HepG2 (cell line): ENCODE measurements at regions not wholly inside any gene's neighbourhood (a gene's known extent, or its start where the extent isn't known, plus 50 kb on each side); places are given as distances from the start of the nearest gene placed in this dataset.

Experiments
- ATAC-seq: fragments of 200-7000 bp; cut with Tn5 transposase; 3 replicates; pipeline ENCODE4 v1.9.1; 2020; ENCODE audit warnings: mild to moderate bottlenecking, moderate library complexity
- BruUV-seq: library from RNA; stranded (reverse); fragments of 400-500 nt; replicated peaks from 2 replicates; lab custom pipeline; 2021; lab: Mats Ljungman, UMichigan
- CTCF ChIA-PET: fragments of 300-600 bp; formaldehyde crosslinking; extraction: SDS; loops from one replicate; lab custom pipeline; 2021; ENCODE audit warnings: low total read pairs, inconsistent platforms, low intra/inter-chr PET ratio; lab: Yijun Ruan, JAX
- POLR2A ChIA-PET: fragments of 350-600 bp; sonication (Branson Sonifier 250); formaldehyde crosslinking; loops from one replicate; lab custom pipeline; 2020; ENCODE audit warnings: antibody characterized with exemption, inconsistent platforms; lab: Yijun Ruan, JAX
- DNase-seq: peaks from one replicate; pipeline ENCODE4 v3.0.0-alpha.2; 2015; ENCODE audit warnings: low spot score
- FAIRE-seq: peaks from 3 replicates; lab custom pipeline; 2011; peaks lifted over from hg19 to GRCh38; lab: Jason Lieb, UNC
- H2AFZ ChIP-seq: one replicate; pipeline ENCODE4 v1.6.1; 2011; ENCODE audit warnings: low read length, inconsistent platforms
- H3K27ac ChIP-seq: fragments of 300-600 bp; 3 replicates; pipeline ENCODE4 v1.8.0; 2011; ENCODE audit warnings: mixed run types, mild to moderate bottlenecking, mixed read lengths, low read length, inconsistent platforms; ENCODE audit not compliant: insufficient read depth; ENCODE audit errors: extremely low read length
- H3K27me3 ChIP-seq, 2 experiments: fragments of 200-600 bp in 1 of 2; 2 replicates in 1 of 2; 3 replicates in 1 of 2; pipeline versions ENCODE4 v1.6.0 to v1.8.0; 2011; ENCODE audit warnings: low read length in 2 of 2, mild to moderate bottlenecking in 2 of 2, moderate library complexity in 2 of 2, inconsistent platforms in 1 of 2; ENCODE audit not compliant: insufficient read depth in 2 of 2, control insufficient read depth in 1 of 2
- H3K36me3 ChIP-seq, 2 experiments: fragments of 200-600 bp in 1 of 2; replicated peaks in 1 of 2; 2 replicates in 1 of 2; 3 replicates in 1 of 2; pipeline versions ENCODE4 v1.5.1 to v1.8.0; 2011; ENCODE audit warnings: low read length in 2 of 2, inconsistent platforms in 1 of 2; ENCODE audit not compliant: insufficient read depth in 2 of 2, control insufficient read depth in 1 of 2
- H3K4me1 ChIP-seq: 2 replicates; pipeline ENCODE4 v1.5.1; 2012; ENCODE audit warnings: low read length, inconsistent platforms; ENCODE audit not compliant: insufficient read depth
- H3K4me2 ChIP-seq: 2 replicates; pipeline ENCODE4 v1.6.0; 2011; ENCODE audit warnings: low read depth, low read length, inconsistent platforms
- H3K4me3 ChIP-seq, 3 experiments: fragments of 200-600 bp in 1 of 3; sonication (generic), shearing (Covaris generic) in 1 of 3; replicated peaks in 1 of 3; 2 replicates each; pipeline ENCODE4 v1.5.1; 2011 to 2016; ENCODE audit warnings: low read length in 3 of 3, inconsistent platforms in 2 of 3, low read depth in 2 of 3, mild to moderate bottlenecking in 2 of 3, control low read depth in 1 of 3, mixed read lengths in 1 of 3; ENCODE audit not compliant: insufficient read depth in 1 of 3
- H3K79me2 ChIP-seq: one replicate; pipeline ENCODE4 v1.6.1; 2011; ENCODE audit warnings: low read length, inconsistent platforms; ENCODE audit not compliant: insufficient read depth
- H3K9ac ChIP-seq: 2 replicates; pipeline ENCODE4 v1.6.0; 2011; ENCODE audit warnings: mild to moderate bottlenecking, low read depth, low read length, inconsistent platforms; ENCODE audit not compliant: insufficient read depth
- H3K9me3 ChIP-seq: 2 replicates; pipeline ENCODE4 v1.5.1; 2012; ENCODE audit warnings: mild to moderate bottlenecking, low read length
- H4K20me1 ChIP-seq: 2 replicates; pipeline ENCODE4 v1.6.0; 2011; ENCODE audit warnings: inconsistent platforms, mild to moderate bottlenecking, low read length, moderate library complexity; ENCODE audit not compliant: insufficient read depth
- CC2D1A ChIP-seq: sonication (generic); formaldehyde crosslinking; IDR thresholded peaks from 2 replicates; pipeline ENCODE4 v1.8.1; 2023; ENCODE audit warnings: mild to moderate bottlenecking, missing genetic modification reagents
- CEBPB ChIP-seq: IDR thresholded peaks from 2 replicates; pipeline ENCODE4 v1.6.1; 2011; ENCODE audit warnings: low read depth, low read length, improper control_type of control experiment, borderline replicate concordance
- CHD2 ChIP-seq: IDR thresholded peaks from 2 replicates; pipeline ENCODE4 v1.6.1; 2011; ENCODE audit warnings: low read depth, low read length, improper control_type of control experiment
- FOXA1 ChIP-seq, 2 experiments: fragments of 450-650 bp in 1 of 2; sonication (generic) in 1 of 2; formaldehyde crosslinking in 1 of 2; IDR thresholded peaks; 2 replicates each; pipeline versions ENCODE4 v1.4.0 to v1.6.1; 2016 to 2020; ENCODE audit warnings: missing genetic modification reagents in 1 of 2
- FOXJ3 ChIP-seq: sonication (generic); formaldehyde crosslinking; IDR thresholded peaks from 2 replicates; pipeline ENCODE4 v1.4.0; 2020; ENCODE audit warnings: missing genetic modification reagents, mild to moderate bottlenecking, borderline replicate concordance
- ISL2 ChIP-seq: sonication (generic); formaldehyde crosslinking; IDR thresholded peaks from 2 replicates; pipeline ENCODE4 v1.5.0; 2020; ENCODE audit warnings: missing genetic modification reagents
- KDM4B ChIP-seq: sonication (generic); formaldehyde crosslinking; IDR thresholded peaks from 2 replicates; pipeline ENCODE4 v1.4.0; 2020; ENCODE audit warnings: missing genetic modification reagents
- MEIS2 ChIP-seq: sonication (generic); formaldehyde crosslinking; IDR thresholded peaks from 2 replicates; pipeline ENCODE4 v1.9.0; 2021; ENCODE audit warnings: mild to moderate bottlenecking, missing genetic modification reagents
- MTF1 ChIP-seq: sonication (generic); formaldehyde crosslinking; IDR thresholded peaks from 2 replicates; pipeline ENCODE4 v1.5.0; 2020; ENCODE audit warnings: missing genetic modification reagents
- NCOA2 ChIP-seq: sonication (generic); formaldehyde crosslinking; IDR thresholded peaks from 2 replicates; pipeline ENCODE4 v1.8.0; 2022; ENCODE audit warnings: inconsistent platforms
- PPARG ChIP-seq: conservative IDR thresholded peaks from 2 replicates; pipeline ENCODE4 v1.6.1; 2016; ENCODE audit warnings: missing biosample characterization, missing genetic modification reagents
- ZKSCAN8 ChIP-seq: IDR thresholded peaks from 2 replicates; pipeline ENCODE4 v1.6.1; 2016; ENCODE audit warnings: borderline replicate concordance, missing genetic modification reagents, missing compliant biosample characterization
- ZNF253 ChIP-seq: sonication (generic); formaldehyde crosslinking; IDR thresholded peaks from 2 replicates; pipeline ENCODE4 v1.8.0; 2022; ENCODE audit warnings: mild to moderate bottlenecking, missing genetic modification reagents, borderline replicate concordance
- ZNF746 ChIP-seq: sonication (generic); formaldehyde crosslinking; IDR thresholded peaks from 2 replicates; pipeline ENCODE4 v1.8.0; 2022; ENCODE audit warnings: mild to moderate bottlenecking, missing genetic modification reagents
- WGBS: methylation state at CpG from one replicate; pipeline ENCODE4 v1.1.6; 2017; ENCODE audit warnings: low lambda C conversion rate; 5-methylcytosine and 5-hydroxymethylcytosine counted together
- in situ Hi-C: cut with HindIII; loops from 2 replicates; pipeline ENCODE4 v1.10.0; 2017; ENCODE audit warnings: low pct_unique_long_range_greater_than_20kb; ENCODE audit not compliant: extremely low pct_ligation_motif_present
- intact Hi-C: fragments of 100-400 bp; cut with micrococcal nuclease; formaldehyde crosslinking; loops from one replicate; pipeline ENCODE4 v1.10.0; 2022; ENCODE audit not compliant: unreplicated experiment
- TF ChIP-seq, protein P1 (sequence below): fragments of 450-650 bp; IDR thresholded peaks from 2 replicates; pipeline ENCODE4 v1.6.1; 2016
- TF ChIP-seq, protein P2 (sequence below): sonication (generic); formaldehyde crosslinking; IDR thresholded peaks from 2 replicates; pipeline ENCODE4 v1.4.0; 2020; ENCODE audit warnings: missing genetic modification reagents

DNA sequence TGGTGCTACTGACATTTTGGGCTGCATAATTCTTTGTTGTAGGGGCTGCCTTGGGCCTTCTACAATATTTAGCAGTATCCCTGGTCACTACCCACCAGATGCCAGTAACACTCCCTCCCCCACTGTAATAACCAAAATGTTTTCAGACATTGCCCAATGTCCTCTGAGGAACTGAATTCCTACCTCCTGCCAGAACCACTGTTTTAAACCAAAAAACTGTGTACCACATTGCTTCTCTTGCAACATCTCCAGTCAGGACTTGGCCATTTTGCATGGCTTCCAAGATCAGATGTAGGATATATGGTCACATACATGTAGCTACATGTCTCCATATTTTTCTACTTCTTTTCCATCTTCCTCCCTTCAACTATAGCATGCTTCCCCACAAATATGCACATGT, 97.4 kb upstream of the IFNGR1 start:
- H3K27me3 ChIP-seq, result no peaks in the 10 kb centered on the region
- no peak for DNase-seq
- ATAC-seq, result no peak
- H3K4me1 ChIP-seq, result peaks cover 31% of the 10 kb centered on the region
- H3K4me2 ChIP-seq, result no peak overlapping the region
- BruUV-seq, result no TSS peak
- H3K27ac ChIP-seq, result no peak overlapping the region
- intact Hi-C loops (no loop called here), in situ Hi-C loops (loop anchor here (10.0 kb wide), 1 partner anchor 222 kb away; no protein-coding TSS in a partner anchor)
- H3K4me3 ChIP-seq, result no peak overlapping the region
- no peak for FAIRE-seq
- ChIA-PET CTCF (no interaction called here), POLR2A (no interaction called here)
- H3K36me3 ChIP-seq, result no peaks in the 10 kb centered on the region
- TF ChIP-seq, protein P1, sequence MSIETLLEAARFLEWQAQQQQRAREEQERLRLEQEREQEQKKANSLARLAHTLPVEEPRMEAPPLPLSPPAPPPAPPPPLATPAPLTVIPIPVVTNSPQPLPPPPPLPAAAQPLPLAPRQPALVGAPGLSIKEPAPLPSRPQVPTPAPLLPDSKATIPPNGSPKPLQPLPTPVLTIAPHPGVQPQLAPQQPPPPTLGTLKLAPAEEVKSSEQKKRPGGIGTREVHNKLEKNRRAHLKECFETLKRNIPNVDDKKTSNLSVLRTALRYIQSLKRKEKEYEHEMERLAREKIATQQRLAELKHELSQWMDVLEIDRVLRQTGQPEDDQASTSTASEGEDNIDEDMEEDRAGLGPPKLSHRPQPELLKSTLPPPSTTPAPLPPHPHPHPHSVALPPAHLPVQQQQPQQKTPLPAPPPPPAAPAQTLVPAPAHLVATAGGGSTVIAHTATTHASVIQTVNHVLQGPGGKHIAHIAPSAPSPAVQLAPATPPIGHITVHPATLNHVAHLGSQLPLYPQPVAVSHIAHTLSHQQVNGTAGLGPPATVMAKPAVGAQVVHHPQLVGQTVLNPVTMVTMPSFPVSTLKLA, result peak; percentile 49
- no peak for TF ChIP-seq ZNF746
- H4K20me1 ChIP-seq, result no peaks in the 10 kb centered on the region
- no peak overlapping the region for H3K9ac ChIP-seq
- H2AFZ ChIP-seq, result no peak overlapping the region
- no peaks in the 10 kb centered on the region for H3K79me2 ChIP-seq
- no peaks in the 10 kb centered on the region for H3K9me3 ChIP-seq

DNA sequence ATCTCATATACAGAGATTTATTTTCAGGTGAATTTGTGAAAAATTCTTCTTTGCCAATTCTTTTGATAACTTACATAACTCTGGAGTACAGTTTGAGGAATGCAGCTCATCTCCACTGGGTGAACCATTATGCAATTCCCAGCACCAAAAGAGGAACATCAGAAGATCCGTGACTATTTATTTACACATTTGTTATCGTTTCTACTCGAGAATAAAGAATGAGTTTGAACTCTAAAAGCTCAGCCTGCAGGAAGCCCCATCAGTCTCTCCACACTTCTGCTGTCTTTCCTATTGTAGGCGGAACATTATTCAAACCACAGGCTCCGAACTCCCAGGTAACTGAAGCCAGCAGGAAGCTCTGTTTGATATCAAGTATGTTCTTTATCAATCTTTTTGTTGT, 95.9 kb upstream of the IFNGR1 start:
- no peak overlapping the region for H2AFZ ChIP-seq
- peak overlapping the region in 1 of 3 experiments; percentile 1; a peak in 2 of 6 replicates for H3K4me3 ChIP-seq
- H3K27ac ChIP-seq, result peak overlapping the region; percentile 30
- H3K79me2 ChIP-seq, result no peaks in the 10 kb centered on the region
- WGBS, result 10% methylated on average over 5 of the region's 5 CpGs
- no peaks in the 10 kb centered on the region for H3K9me3 ChIP-seq
- BruUV-seq, result no TSS peak
- peak overlapping the region; percentile 50 for H3K4me2 ChIP-seq
- H3K4me1 ChIP-seq, result peaks cover 31% of the 10 kb centered on the region
- in situ Hi-C loops (loop anchor here (10.0 kb wide), 1 partner anchor 220 kb away; no protein-coding TSS in a partner anchor), intact Hi-C loops (loop anchor here (1.0 to 2.0 kb wide), 4 partner anchors 38 to 326 kb away; partner anchors contain the start of gene IFNGR1)
- ChIA-PET POLR2A (interaction anchor here (1.0 to 2.1 kb wide), 4 partner anchors 36 to 221 kb away, joined by 3 to 37 read pairs (median 8); no protein-coding TSS in a partner anchor), CTCF (interaction anchor here (0.9 to 2.4 kb wide), 6 partner anchors 27 to 274 kb away, joined by 3 to 16 read pairs (median 6); no protein-coding TSS in a partner anchor)
- ATAC-seq (peak; percentile 83), FAIRE-seq (peak; percentile 49), DNase-seq (peak; percentile 94)
- no peak overlapping the region for H3K9ac ChIP-seq
- no peaks in the 10 kb centered on the region for H3K27me3 ChIP-seq
- H3K36me3 ChIP-seq, result no peaks in the 10 kb centered on the region
- no peaks in the 10 kb centered on the region for H4K20me1 ChIP-seq
- TF ChIP-seq MEIS2 (peak; percentile 31; the same call in 1 of the 2 replicates), ISL2 (peak; percentile 90), FOXA1 (IDR thresholded peaks at IDR 0.05) (no peak), FOXA1 (CRISPR knock-in tag; IDR thresholded peaks at IDR 0.05) (peak; percentile 46; the same call in 1 of the 2 replicates), CHD2 (no peak), CEBPB (peak; percentile 69; the same call in 1 of the 2 replicates), NCOA2 (CRISPR knock-in tag) (peak; percentile 85), KDM4B (CRISPR knock-in tag) (peak; percentile 41; the same call in 1 of the 2 replicates), MTF1 (no peak), CC2D1A (CRISPR knock-in tag) (no peak), ZKSCAN8 (peak; percentile 72; the same call in 1 of the 2 replicates), PPARG (CRISPR knock-in tag) (peak; percentile 64), ZNF253 (CRISPR knock-in tag) (no peak), FOXJ3 (CRISPR knock-in tag) (peak; percentile 80; the same call in 1 of the 2 replicates)
- TF ChIP-seq, protein P2, sequence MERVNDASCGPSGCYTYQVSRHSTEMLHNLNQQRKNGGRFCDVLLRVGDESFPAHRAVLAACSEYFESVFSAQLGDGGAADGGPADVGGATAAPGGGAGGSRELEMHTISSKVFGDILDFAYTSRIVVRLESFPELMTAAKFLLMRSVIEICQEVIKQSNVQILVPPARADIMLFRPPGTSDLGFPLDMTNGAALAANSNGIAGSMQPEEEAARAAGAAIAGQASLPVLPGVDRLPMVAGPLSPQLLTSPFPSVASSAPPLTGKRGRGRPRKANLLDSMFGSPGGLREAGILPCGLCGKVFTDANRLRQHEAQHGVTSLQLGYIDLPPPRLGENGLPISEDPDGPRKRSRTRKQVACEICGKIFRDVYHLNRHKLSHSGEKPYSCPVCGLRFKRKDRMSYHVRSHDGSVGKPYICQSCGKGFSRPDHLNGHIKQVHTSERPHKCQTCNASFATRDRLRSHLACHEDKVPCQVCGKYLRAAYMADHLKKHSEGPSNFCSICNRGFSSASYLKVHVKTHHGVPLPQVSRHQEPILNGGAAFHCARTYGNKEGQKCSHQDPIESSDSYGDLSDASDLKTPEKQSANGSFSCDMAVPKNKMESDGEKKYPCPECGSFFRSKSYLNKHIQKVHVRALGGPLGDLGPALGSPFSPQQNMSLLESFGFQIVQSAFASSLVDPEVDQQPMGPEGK (CRISPR knock-in tag), result 0 out of 2 replicates have a peak, but pooled peaks have one; percentile 19
